Lung microvascular endothelial cell (primary cell): ENCODE measurements at regions not wholly inside any gene's neighbourhood (a gene's known extent, or its start where the extent isn't known, plus 50 kb on each side); places are given as distances from the start of the nearest gene placed in this dataset.
"Not testable (repeated sequence)": the region's sequence is repeated elsewhere in the genome, so short reads cannot be mapped to it uniquely, and the experiment has no call there.

Experiments
- DNase-seq, 2 donors: peaks; one replicate each; pipeline versions ENCODE4 v3.0.0 to v3.0.0-alpha.2; 2010; ENCODE audit warnings: low read depth in 2 of 2

- DNase-seq, result no peak
These were observed 477.0 kb upstream of the MEIS1 start for GRCh38 chr2:65957886-65958285.

GRCh38 chr2:65957454-65957853 lies 477.5 kb upstream of the MEIS1 start:
- no peak for DNase-seq

GRCh38 chr2:65955259-65955658 lies 479.7 kb upstream of the MEIS1 start:
- no peak for DNase-seq

- DNase-seq, result no peak
These were observed 481.8 kb upstream of the MEIS1 start for GRCh38 chr2:65952966-65953761.

- no peak for DNase-seq
These were observed 490.7 kb upstream of the MEIS1 start for GRCh38 chr2:65944213-65944612.

- no peak for DNase-seq
These were observed 491.7 kb upstream of the MEIS1 start for GRCh38 chr2:65943099-65943786.

- no peak for DNase-seq
These were observed 494.1 kb upstream of the MEIS1 start for GRCh38 chr2:65940856-65941255.

- no peak for DNase-seq
These were observed 495.2 kb upstream of the MEIS1 start for GRCh38 chr2:65939687-65940086.

- no peak for DNase-seq
These were observed 497.4 kb upstream of the MEIS1 start for GRCh38 chr2:65937379-65938160.

GRCh38 chr2:65934992-65935629 lies 499.8 kb upstream of the MEIS1 start:
- DNase-seq, result no peak

- no peak for DNase-seq
These were observed 500.2 kb upstream of the SPRED2 start for GRCh38 chr2:65932571-65932970.

- no peak for DNase-seq
These were observed 498.7 kb upstream of the SPRED2 start for GRCh38 chr2:65931056-65931455.

- DNase-seq, result no peak
These were observed 497.9 kb upstream of the SPRED2 start for GRCh38 chr2:65930259-65930658.

GRCh38 chr2:65929664-65930063 lies 497.3 kb upstream of the SPRED2 start:
- not testable (repeated sequence) for DNase-seq

GRCh38 chr2:65922794-65923193 lies 490.4 kb upstream of the SPRED2 start:
- no peak for DNase-seq

- no peak for DNase-seq
These were observed 489.6 kb upstream of the SPRED2 start for GRCh38 chr2:65922030-65922429.

GRCh38 chr2:65921116-65921515 lies 488.7 kb upstream of the SPRED2 start:
- no peak for DNase-seq

- DNase-seq, result no peak
These were observed 488.3 kb upstream of the SPRED2 start for GRCh38 chr2:65920659-65921058.

GRCh38 chr2:65919550-65920188 lies 487.3 kb upstream of the SPRED2 start:
- no peak for DNase-seq

GRCh38 chr2:65918760-65919187 lies 486.4 kb upstream of the SPRED2 start:
- no peak for DNase-seq

- DNase-seq, result no peak
These were observed 485.6 kb upstream of the SPRED2 start for GRCh38 chr2:65917986-65918385.
